IMR-90 (cell line): ENCODE measurements at regions not wholly inside any gene's neighbourhood (a gene's known extent, or its start where the extent isn't known, plus 50 kb on each side); places are given as distances from the start of the nearest gene placed in this dataset.

ENCODE experiments used
- ATAC-seq: fragments of 200-7000 bp; cut with Tn5 transposase; 2 replicates; pipeline ENCODE4 v1.9.1; 2020; ENCODE audit warnings: low read depth, mild to moderate bottlenecking, moderate library complexity
- BruUV-seq: library from RNA; stranded (reverse); fragments of 400-500 nt; replicated peaks from 2 replicates; lab custom pipeline; 2021; lab: Mats Ljungman, UMichigan
- CTCF ChIA-PET: fragments of 300-600 bp; formaldehyde crosslinking; extraction: SDS; loops from one replicate; lab custom pipeline; 2021; ENCODE audit warnings: antibody characterized with exemption; lab: Yijun Ruan, JAX
- POLR2A ChIA-PET: fragments of 300-600 bp; sonication (Branson Sonifier 250); formaldehyde crosslinking; loops from one replicate; lab custom pipeline; 2022; ENCODE audit warnings: antibody characterized with exemption; ENCODE audit not compliant: unreplicated experiment; lab: Charles Lee
- DNase-seq: peaks from one replicate; pipeline ENCODE4 v3.0.0; 2013
- H2AFZ ChIP-seq: replicated peaks from 2 replicates; pipeline ENCODE3; 2013; ENCODE audit warnings: low read length, mild to moderate bottlenecking; ENCODE audit not compliant: poor library complexity
- H2AK5ac ChIP-seq: 2 replicates; pipeline ENCODE4 v1.6.1; 2013; ENCODE audit warnings: low read depth, low read length, inconsistent platforms
- H2AK9ac ChIP-seq: replicated peaks from 2 replicates; pipeline ENCODE3; 2013; ENCODE audit warnings: mild to moderate bottlenecking, low read depth, low read length, moderate library complexity; ENCODE audit not compliant: poor library complexity
- H2BK120ac ChIP-seq: 2 replicates; pipeline ENCODE4 v1.6.1; 2013; ENCODE audit warnings: low read depth, low read length, inconsistent platforms
- H2BK15ac ChIP-seq: 3 replicates; pipeline ENCODE4 v1.6.1; 2013; ENCODE audit warnings: low read depth, low read length, inconsistent platforms
- H2BK20ac ChIP-seq: 2 replicates; pipeline ENCODE4 v1.6.1; 2013; ENCODE audit warnings: low read depth, mild to moderate bottlenecking, inconsistent platforms, low read length, moderate library complexity
- H2BK5ac ChIP-seq: 2 replicates; pipeline ENCODE4 v1.6.1; 2013; ENCODE audit warnings: mild to moderate bottlenecking, low read depth, low read length, inconsistent platforms; ENCODE audit not compliant: poor library complexity, severe bottlenecking
- H3K14ac ChIP-seq: replicated peaks from 2 replicates; pipeline ENCODE4 v1.6.1; 2013; ENCODE audit warnings: low read depth, low read length, inconsistent platforms
- H3K18ac ChIP-seq: 2 replicates; pipeline ENCODE4 v1.6.1; 2013; ENCODE audit warnings: low read depth, low read length, control low read depth
- H3K23ac ChIP-seq: 2 replicates; pipeline ENCODE4 v1.6.1; 2013; ENCODE audit warnings: low read depth, low read length, inconsistent platforms
- H3K27ac ChIP-seq: 2 replicates; pipeline ENCODE4 v1.5.1; 2013; ENCODE audit warnings: mild to moderate bottlenecking, control low read depth, low read length; ENCODE audit not compliant: insufficient read depth
- H3K27me3 ChIP-seq: 2 replicates; pipeline ENCODE4 v1.6.1; 2013; ENCODE audit warnings: low read length; ENCODE audit not compliant: control insufficient read depth, insufficient read depth
- H3K36me3 ChIP-seq: 2 replicates; pipeline ENCODE4 v1.6.1; 2013; ENCODE audit warnings: low read length, mixed read lengths; ENCODE audit not compliant: control insufficient read depth, insufficient read depth
- H3K4ac ChIP-seq: 2 replicates; pipeline ENCODE4 v1.6.1; 2013; ENCODE audit warnings: low read depth, low read length, inconsistent platforms
- H3K4me1 ChIP-seq: 2 replicates; pipeline ENCODE4 v1.6.1; 2013; ENCODE audit warnings: low read length, mixed read lengths; ENCODE audit not compliant: control insufficient read depth, insufficient read depth
- H3K4me2 ChIP-seq: 2 replicates; pipeline ENCODE4 v1.6.1; 2013; ENCODE audit warnings: low read depth, mild to moderate bottlenecking, control low read depth, low read length, moderate library complexity
- H3K4me3 ChIP-seq: 2 replicates; pipeline ENCODE4 v1.5.1; 2013; ENCODE audit warnings: low read depth, mild to moderate bottlenecking, control low read depth, low read length, moderate library complexity; ENCODE audit not compliant: insufficient read depth
- H3K56ac ChIP-seq: 2 replicates; pipeline ENCODE4 v1.6.1; 2013; ENCODE audit warnings: low read length, inconsistent platforms; ENCODE audit not compliant: insufficient read depth; ENCODE audit errors: extremely low read depth
- H3K79me1 ChIP-seq, 2 experiments: 2 replicates each; pipeline ENCODE4 v1.6.1; 2013; ENCODE audit warnings: low read length in 2 of 2, inconsistent platforms in 1 of 2, low read depth in 1 of 2
- H3K9ac ChIP-seq: 2 replicates; pipeline ENCODE4 v1.6.1; 2013; ENCODE audit warnings: low read depth, low read length, control low read depth
- H3K9me1 ChIP-seq: 2 replicates; pipeline ENCODE4 v1.6.1; 2013; ENCODE audit warnings: low read length, inconsistent platforms; ENCODE audit not compliant: insufficient read depth
- H3K9me3 ChIP-seq: 2 replicates; pipeline ENCODE4 v1.6.1; 2013; ENCODE audit warnings: low read length; ENCODE audit not compliant: control insufficient read depth, insufficient read depth
- H4K20me1 ChIP-seq: 2 replicates; pipeline ENCODE4 v1.6.1; 2013; ENCODE audit warnings: low read length, inconsistent platforms; ENCODE audit not compliant: insufficient read depth
- H4K5ac ChIP-seq: 2 replicates; pipeline ENCODE4 v1.6.1; 2013; ENCODE audit warnings: mild to moderate bottlenecking, low read depth, low read length, control low read depth
- H4K8ac ChIP-seq, 2 experiments: 2 replicates each; pipeline ENCODE4 v1.6.1; 2013; ENCODE audit warnings: low read depth in 2 of 2, low read length in 2 of 2, control low read depth in 1 of 2, inconsistent platforms in 1 of 2
- H4K91ac ChIP-seq: 2 replicates; pipeline ENCODE4 v1.6.1; 2013; ENCODE audit warnings: low read depth, low read length, inconsistent platforms; ENCODE audit not compliant: insufficient read depth
- MAFK ChIP-seq: IDR thresholded peaks from 2 replicates; pipeline ENCODE4 v1.6.1; 2012; ENCODE audit warnings: low read depth, low read length, improper control_type of control experiment
- MAZ ChIP-seq: IDR thresholded peaks from 2 replicates; pipeline ENCODE4 v1.6.1; 2012; ENCODE audit warnings: low read depth, mild to moderate bottlenecking, low read length, improper control_type of control experiment, moderate library complexity, borderline replicate concordance
- WGBS, 2 experiments: methylation state at CpG; one replicate each; pipeline versions ENCODE4 v1.1.5 to v1.1.7; 2013; ENCODE audit warnings: missing lambda C conversion rate in 2 of 2; ENCODE audit not compliant: insufficient read length in 1 of 2; ENCODE audit errors: extremely low coverage in 2 of 2; 5-methylcytosine and 5-hydroxymethylcytosine counted together
- dilution Hi-C: fragments of 300-500 bp; cut with HindIII; formaldehyde crosslinking; loops from one replicate; pipeline ENCODE4 v1.14.3; 2018; ENCODE audit warnings: low sequenced_read_pairs; ENCODE audit not compliant: unreplicated experiment
- in situ Hi-C: fragments of 300-500 bp; cut with MboI; formaldehyde crosslinking; loops from 3 replicates; pipeline ENCODE4 v1.14.3; 2019; ENCODE audit warnings: low sequenced_read_pairs, inconsistent platforms, mixed read lengths
- intact Hi-C: fragments of 100-400 bp; cut with micrococcal nuclease; formaldehyde crosslinking; loops from 2 replicates; pipeline ENCODE4 v1.10.0; 2022

DNA sequence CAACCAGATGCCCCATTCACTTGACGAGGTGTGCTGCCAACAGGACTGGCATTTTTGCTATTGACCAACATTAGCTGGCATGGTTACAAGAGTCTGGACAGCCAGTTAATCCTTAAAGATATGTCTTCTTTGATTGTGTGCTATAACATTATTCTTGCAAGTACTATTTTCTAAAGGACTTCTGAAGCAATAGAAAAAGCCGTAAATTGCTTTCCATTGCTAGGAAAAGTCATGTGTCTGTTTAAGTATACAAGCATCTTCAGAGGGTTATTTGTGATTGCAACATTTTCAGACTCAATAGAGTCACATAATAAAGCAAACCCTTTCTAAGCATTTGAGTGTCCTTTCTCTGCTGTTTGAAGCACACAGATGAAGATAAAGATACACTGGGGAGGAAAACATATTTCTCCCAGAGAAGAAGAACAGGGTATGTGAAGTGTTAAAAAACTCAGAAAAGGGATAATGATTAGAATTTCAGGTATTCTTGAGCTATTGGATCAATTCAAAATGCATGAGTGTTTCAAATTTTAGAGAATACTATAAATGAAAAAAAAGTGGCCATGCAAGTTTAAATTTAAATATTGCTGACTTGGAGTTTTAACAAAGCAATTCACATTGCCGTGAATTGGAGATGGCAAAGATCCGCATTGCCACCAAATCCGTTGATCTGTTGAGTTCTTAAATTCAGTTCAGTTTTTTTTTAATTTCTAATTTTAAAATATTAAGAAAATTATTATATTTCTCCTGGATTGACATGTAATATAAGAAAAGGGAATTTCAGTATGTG lies 191.7 kb upstream of the MAP3K7 start:
- H2AFZ ChIP-seq: no peak overlapping the region
- no peak overlapping the region for H4K91ac ChIP-seq
- H3K36me3 ChIP-seq: no peaks in the 10 kb centered on the region
- dilution Hi-C loops: no loop called here
- H2AK5ac ChIP-seq: no peak overlapping the region
- in situ Hi-C loops: no loop called here
- no peaks in the 10 kb centered on the region for H4K20me1 ChIP-seq
- no peak overlapping the region for H3K4ac ChIP-seq
- H4K8ac ChIP-seq: no peak overlapping the region
- H3K56ac ChIP-seq: no peak overlapping the region
- H3K18ac ChIP-seq: no peak overlapping the region
- TF ChIP-seq MAFK (0 out of 2 replicates have a peak, but pooled peaks have one; percentile 64), MAZ (no peak)
- CTCF ChIA-PET: no interaction called here
- H3K4me2 ChIP-seq: no peak overlapping the region
- no peak overlapping the region for H2BK20ac ChIP-seq
- H4K5ac ChIP-seq: no peak overlapping the region
- no peak overlapping the region for H3K27ac ChIP-seq
- H2AK9ac ChIP-seq: no peak overlapping the region
- no peak overlapping the region for H3K23ac ChIP-seq
- no peaks in the 10 kb centered on the region for H3K9me3 ChIP-seq
- POLR2A ChIA-PET: no interaction called here
- intact Hi-C loops: no loop called here
- no peak overlapping the region for H3K9ac ChIP-seq
- H2BK120ac ChIP-seq: no peak overlapping the region
- no TSS peak for BruUV-seq
- no peak overlapping the region for H3K14ac ChIP-seq
- no peak for DNase-seq
- H3K4me1 ChIP-seq: no peaks in the 10 kb centered on the region
- H2BK5ac ChIP-seq: no peak overlapping the region
- no peak overlapping the region for H2BK15ac ChIP-seq
- no peaks in the 10 kb centered on the region for H3K79me1 ChIP-seq
- H3K9me1 ChIP-seq: no peaks in the 10 kb centered on the region
- no peaks in the 10 kb centered on the region for H3K27me3 ChIP-seq
- no peak for ATAC-seq
- no peak overlapping the region for H3K4me3 ChIP-seq
- no CpG with 5 or more reads among the region's 5 CpGs for WGBS, 2 experiments
